Glutamatergic neuron (in vitro differentiated cells): ENCODE measurements at regions not wholly inside any gene's neighbourhood (a gene's known extent, or its start where the extent isn't known, plus 50 kb on each side); places are given as distances from the start of the nearest gene placed in this dataset.

Source experiments
- DNase-seq: peaks from one replicate; pipeline ENCODE4 v3.0.0; 2022
- H3K27ac Mint-ChIP-seq: one replicate; pipeline ENCODE4 v1.8.0; 2020; ENCODE audit warnings: mild to moderate bottlenecking, mixed read lengths, inconsistent platforms; ENCODE audit not compliant: unreplicated experiment
- H3K27me3 Mint-ChIP-seq: one replicate; pipeline ENCODE4 v1.8.0; 2020; ENCODE audit warnings: mild to moderate bottlenecking, moderate library complexity, mixed read lengths, inconsistent platforms; ENCODE audit not compliant: unreplicated experiment
- H3K36me3 Mint-ChIP-seq: one replicate; pipeline ENCODE4 v1.8.0; 2020; ENCODE audit warnings: mild to moderate bottlenecking, mixed read lengths, inconsistent platforms; ENCODE audit not compliant: unreplicated experiment
- H3K4me1 Mint-ChIP-seq: one replicate; pipeline ENCODE4 v1.8.0; 2020; ENCODE audit warnings: mild to moderate bottlenecking, low read depth, mixed read lengths, inconsistent platforms; ENCODE audit not compliant: unreplicated experiment
- H3K4me3 Mint-ChIP-seq: one replicate; pipeline ENCODE4 v1.8.0; 2020; ENCODE audit warnings: mild to moderate bottlenecking, mixed read lengths, inconsistent platforms; ENCODE audit not compliant: unreplicated experiment
- H3K9me3 Mint-ChIP-seq: one replicate; pipeline ENCODE4 v1.8.0; 2020; ENCODE audit warnings: mild to moderate bottlenecking, moderate library complexity, mixed read lengths, inconsistent platforms; ENCODE audit not compliant: unreplicated experiment
- CTCF ChIP-seq: fragments of 200-600 bp; sonication (generic); IDR thresholded peaks from one replicate; pipeline ENCODE4 v1.5.0; 2021; ENCODE audit not compliant: partially characterized antibody, unreplicated experiment

- Mint-ChIP-seq H3K4me3 (no peak overlapping the region), H3K4me1 (no peaks in the 10 kb centered on the region), H3K27me3 (no peaks in the 10 kb centered on the region), H3K9me3 (peaks cover 5% of the 10 kb centered on the region), H3K27ac (no peak overlapping the region), H3K36me3 (peaks cover 14% of the 10 kb centered on the region)
- TF ChIP-seq CTCF, result no peak
- DNase-seq, result no peak
These were observed 90.1 kb upstream of the NEO1 start for GRCh38 chr15:72962054-72962702.

GRCh38 chr15:72961346-72961745 is 90.9 kb upstream of the NEO1 start:
- Mint-ChIP-seq H3K4me1 (no peaks in the 10 kb centered on the region), H3K36me3 (peaks cover 14% of the 10 kb centered on the region), H3K27me3 (no peaks in the 10 kb centered on the region), H3K27ac (no peak overlapping the region), H3K9me3 (peaks cover 5% of the 10 kb centered on the region), H3K4me3 (no peak overlapping the region)
- TF ChIP-seq CTCF, result no peak
- DNase-seq, result no peak

GRCh38 chr15:72958634-72959033 is 93.6 kb upstream of the NEO1 start:
- H3K9me3 Mint-ChIP-seq, result peaks cover 5% of the 10 kb centered on the region
- peaks cover 8% of the 10 kb centered on the region for H3K36me3 Mint-ChIP-seq
- no peaks in the 10 kb centered on the region for H3K27me3 Mint-ChIP-seq
- no peak for DNase-seq
- no peak overlapping the region for H3K27ac Mint-ChIP-seq
- no peak overlapping the region for H3K4me3 Mint-ChIP-seq
- TF ChIP-seq CTCF, result no peak
- H3K4me1 Mint-ChIP-seq, result no peaks in the 10 kb centered on the region

GRCh38 chr15:72953306-72953705 is 99.0 kb upstream of the NEO1 start:
- Mint-ChIP-seq H3K27me3 (peaks cover 5% of the 10 kb centered on the region), H3K27ac (no peak overlapping the region), H3K36me3 (peaks cover 26% of the 10 kb centered on the region), H3K4me3 (no peak overlapping the region), H3K9me3 (peaks cover 11% of the 10 kb centered on the region), H3K4me1 (no peaks in the 10 kb centered on the region)
- DNase-seq, result no peak
- TF ChIP-seq CTCF, result no peak

GRCh38 chr15:72952151-72952550 is 100.1 kb upstream of the NEO1 start:
- Mint-ChIP-seq H3K9me3 (peaks cover 14% of the 10 kb centered on the region), H3K36me3 (peaks cover 32% of the 10 kb centered on the region), H3K4me1 (no peaks in the 10 kb centered on the region), H3K4me3 (no peak overlapping the region), H3K27me3 (peaks cover 5% of the 10 kb centered on the region), H3K27ac (no peak overlapping the region)
- no peak for DNase-seq
- no peak for TF ChIP-seq CTCF
